RPMI7951 (cell line): ENCODE measurements at regions not wholly inside any gene's neighbourhood (a gene's known extent, or its start where the extent isn't known, plus 50 kb on each side); places are given as distances from the start of the nearest gene placed in this dataset.

Source experiments
- DNase-seq: peaks from one replicate; pipeline ENCODE4 v3.0.0-alpha.2; 2012; ENCODE audit warnings: low read depth

DNA sequence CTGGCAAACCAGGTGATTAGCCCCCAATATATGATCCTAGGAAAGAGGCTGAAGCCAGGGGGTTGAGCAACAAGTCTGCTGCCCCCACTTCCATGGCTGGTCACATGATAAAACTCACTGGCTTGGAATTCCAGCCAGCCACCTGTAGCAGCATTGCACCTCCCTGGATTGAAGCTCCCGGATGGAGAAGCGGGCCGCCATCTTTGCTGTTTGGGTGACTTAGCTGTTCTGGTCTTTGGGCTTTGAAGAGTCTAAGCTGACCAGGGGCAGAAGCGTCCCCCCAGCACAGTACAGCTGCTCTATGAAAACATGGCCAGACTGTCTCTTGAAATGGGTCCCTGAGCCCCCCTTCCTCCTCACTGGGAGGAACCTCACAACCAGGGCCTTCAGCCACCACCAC is 610.2 kb downstream of the ANXA1 start:
- no peak for DNase-seq

DNA sequence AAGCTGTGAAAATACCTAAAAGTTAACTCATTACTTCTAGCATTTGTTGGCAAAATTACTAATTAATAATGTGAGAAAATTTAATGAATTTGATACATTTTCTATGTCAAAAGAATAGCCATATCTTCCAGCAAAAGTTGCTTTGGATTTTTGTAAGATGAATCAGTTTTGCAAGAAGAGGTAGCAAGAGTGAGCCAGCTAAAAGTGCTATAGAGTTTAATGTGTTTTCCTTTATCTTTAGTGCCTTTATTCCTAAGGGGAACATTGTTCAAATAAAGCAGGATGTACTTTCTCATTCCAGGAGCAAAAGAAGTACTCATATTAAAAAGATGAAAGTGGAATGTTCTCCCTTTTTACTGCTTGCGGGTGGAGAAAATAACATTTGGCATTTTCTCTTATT is 622.2 kb downstream of the ANXA1 start:
- no peak for DNase-seq

GRCh38 chr9:73775757-73776156 is 624.1 kb downstream of the ANXA1 start:
- DNase-seq, result no peak

DNA sequence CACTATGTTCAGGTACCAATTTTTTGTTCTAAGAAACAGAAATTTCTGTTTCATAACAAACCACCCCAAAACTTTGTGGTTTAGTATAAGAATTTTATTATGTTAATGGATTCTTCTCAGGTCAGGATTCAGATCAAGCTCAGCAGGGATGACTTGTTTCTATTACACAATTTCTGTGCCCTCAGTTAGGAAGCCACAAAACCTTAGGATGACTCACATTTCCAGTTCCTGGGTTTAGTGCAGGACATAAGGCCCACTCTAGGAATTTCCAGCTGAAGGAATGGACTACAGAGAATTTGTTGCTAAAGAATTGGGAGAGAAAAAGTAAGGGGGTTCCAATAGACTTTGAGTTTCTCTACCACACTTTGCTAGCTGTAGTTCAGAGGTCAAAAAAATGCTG is 629.3 kb downstream of the ANXA1 start:
- peak; percentile 74 for DNase-seq

DNA sequence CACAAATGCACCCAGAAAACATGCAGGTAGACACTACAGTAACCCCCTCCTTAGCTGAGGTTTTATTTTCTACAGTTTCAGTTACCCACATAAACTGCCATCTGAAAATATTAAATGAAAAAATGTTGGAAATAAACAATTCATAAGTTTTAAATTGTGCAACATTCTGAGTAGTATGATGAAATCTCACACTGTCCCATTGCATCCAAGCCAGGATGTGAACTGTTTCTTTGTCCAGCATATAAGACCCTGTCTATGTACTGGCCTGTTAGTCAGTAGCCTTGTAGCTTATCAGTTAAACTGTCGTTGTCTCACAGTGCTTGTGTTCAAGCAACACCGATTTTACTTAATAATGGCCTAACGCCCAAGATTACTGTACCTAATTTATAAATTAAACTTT is 630.5 kb downstream of the ANXA1 start:
- no peak for DNase-seq

GRCh38 chr9:73799446-73799845 is 647.8 kb downstream of the ANXA1 start:
- no peak for DNase-seq

DNA sequence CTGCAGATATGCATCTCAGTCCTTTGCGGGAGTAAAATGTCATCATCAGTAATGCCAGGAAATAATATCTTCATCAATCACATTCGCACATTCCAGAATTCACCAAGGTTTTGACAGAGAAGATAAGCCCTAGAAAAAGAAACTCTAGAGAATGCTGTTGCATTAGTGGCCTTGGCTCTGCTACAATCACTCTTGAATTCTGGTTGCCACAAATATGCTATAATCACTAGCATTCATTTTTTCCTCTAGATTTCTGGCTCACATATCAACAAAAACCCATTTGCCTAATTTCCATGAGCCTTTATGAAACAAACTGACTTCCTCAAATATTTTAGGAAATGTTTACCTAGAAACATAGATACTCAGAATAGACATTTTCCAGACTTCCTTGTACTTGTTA is 653.4 kb downstream of the ANXA1 start:
- no peak for DNase-seq

- DNase-seq, result no peak
Measured at GRCh38 chr9:73805853-73806458, 654.3 kb downstream of the ANXA1 start.

- DNase-seq, result no peak
Measured at GRCh38 chr9:73806876-73807275, 655.2 kb downstream of the ANXA1 start.

DNA sequence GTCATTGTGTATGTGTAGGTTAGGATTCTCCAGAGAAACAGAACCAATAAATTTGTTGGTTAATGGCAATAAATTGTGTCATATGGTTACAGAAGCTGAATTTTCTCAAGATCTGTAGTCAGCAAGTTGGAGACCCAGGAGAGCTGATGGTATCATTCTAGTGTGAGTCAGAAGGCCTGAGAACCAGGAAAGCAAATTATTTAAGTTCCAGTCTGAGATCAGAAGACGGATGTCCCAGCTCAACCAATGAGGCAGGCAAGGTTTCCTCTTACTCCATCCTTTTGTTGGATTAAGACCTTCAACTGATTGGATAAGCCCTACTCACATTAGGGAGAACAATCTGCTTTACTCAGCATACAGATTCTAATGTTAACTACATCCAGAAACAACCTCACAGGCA is 656.3 kb downstream of the ANXA1 start:
- DNase-seq, result no peak

- DNase-seq, result no peak
Measured at GRCh38 chr9:73810585-73811215, 659.0 kb downstream of the ANXA1 start.

- DNase-seq, result no peak
Measured at GRCh38 chr9:73813546-73813945, 661.9 kb downstream of the ANXA1 start.

DNA sequence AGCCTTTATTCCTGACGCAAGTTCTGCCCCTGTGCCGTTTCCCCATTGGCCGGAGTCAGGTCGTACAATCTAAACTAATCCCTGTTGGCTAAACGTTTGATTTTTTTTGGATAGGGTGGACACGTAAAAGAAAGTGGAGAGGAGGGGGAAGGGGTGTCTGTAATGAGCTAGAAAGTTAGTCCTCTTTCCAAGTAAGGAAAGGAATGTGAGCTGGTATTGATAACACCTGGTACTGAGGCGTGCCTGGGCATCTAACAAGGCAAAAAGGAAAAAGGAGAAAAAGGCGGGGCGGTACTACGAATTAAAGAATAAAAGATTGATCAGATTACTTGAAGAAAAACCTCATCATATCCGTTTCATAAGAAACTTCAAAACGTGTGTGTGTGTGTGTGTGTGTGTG is 665.2 kb downstream of the ANXA1 start:
- DNase-seq, result no peak

DNA sequence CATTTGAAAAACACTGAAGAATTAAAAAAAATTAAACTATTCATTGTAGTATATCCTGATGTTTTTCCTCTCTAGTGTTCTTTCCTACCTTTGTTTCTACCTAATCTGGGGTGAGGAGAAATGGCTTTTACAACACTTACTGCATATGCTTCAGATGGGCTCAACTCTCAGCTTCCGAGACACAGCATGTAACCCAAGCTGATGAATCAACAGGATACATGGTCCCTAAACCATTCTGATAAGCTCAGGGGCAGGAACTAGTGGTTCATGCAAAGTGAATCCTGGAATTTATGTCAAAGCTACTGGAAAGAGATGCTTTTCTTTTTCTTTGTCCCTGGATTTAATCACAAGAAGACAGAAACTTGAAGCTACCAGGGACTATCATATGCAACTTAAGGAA is 672.5 kb upstream of the RORB start:
- DNase-seq, result no peak

DNA sequence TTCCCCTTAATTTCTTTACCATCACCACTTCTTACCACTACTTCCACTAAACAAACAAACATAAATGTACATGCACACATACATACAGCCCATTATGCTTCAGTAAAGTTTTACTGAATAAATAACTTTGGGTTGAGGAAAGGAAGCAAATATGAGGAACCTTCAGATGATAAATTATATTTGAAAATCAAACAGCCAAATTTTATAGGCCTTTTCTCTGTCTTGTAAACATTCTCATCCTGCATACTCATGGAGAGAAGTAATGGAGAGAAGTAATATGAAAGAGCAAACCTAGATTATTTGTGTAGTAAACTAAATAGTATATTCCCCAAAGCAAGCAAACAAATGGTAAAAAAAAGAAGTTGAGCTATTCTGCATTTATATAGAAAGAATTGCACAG is 658.3 kb upstream of the RORB start:
- DNase-seq, result no peak

GRCh38 chr9:73839471-73839870 is 657.7 kb upstream of the RORB start:
- no peak for DNase-seq

DNA sequence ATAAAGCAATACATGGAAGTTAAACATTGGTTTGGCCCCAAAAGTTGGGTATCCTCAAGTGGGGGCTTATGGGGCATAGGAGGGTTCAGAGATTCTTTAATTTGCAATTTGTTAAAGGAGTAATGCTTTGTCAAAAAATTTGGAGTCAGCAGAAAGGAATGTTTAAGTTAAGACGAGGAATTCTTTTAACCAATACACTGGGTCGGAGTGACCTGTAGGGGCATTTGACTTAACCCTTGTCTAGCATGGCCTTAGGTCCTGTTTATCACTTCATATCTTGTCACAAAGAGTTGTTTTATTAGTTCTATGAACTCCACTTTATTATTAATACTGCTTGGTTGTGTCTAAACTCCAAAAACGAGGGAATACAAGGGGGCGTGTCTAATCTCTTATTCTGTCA is 656.1 kb upstream of the RORB start:
- DNase-seq, result no peak

- DNase-seq, result no peak
Measured at GRCh38 chr9:73844135-73844534, 653.0 kb upstream of the RORB start.

- DNase-seq, result no peak
Measured at GRCh38 chr9:73845539-73845938, 651.6 kb upstream of the RORB start.

GRCh38 chr9:73845954-73846690 is 651.0 kb upstream of the RORB start:
- DNase-seq, result no peak

DNA sequence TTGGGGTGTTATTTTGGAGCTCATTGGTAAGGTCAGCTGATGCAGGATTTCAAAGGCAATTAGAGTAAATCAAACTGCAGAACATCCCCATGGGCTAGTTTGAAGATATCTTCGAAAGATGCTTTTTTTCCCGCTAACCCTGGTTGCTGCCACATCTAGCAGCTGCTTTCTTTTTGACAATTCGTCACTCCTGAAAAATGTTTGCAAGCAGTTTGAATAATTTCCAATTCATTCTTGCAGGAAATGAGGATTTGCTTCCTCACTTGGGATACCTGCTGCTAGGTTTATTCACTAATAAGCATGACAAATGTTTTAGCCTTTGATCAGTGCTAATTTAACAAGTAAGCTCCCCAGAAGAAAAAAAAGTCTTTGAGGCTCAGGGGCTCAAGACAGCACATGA is 649.6 kb upstream of the RORB start:
- no peak for DNase-seq

- DNase-seq, result no peak
Measured at GRCh38 chr9:73853549-73853948, 643.6 kb upstream of the RORB start.

- DNase-seq, result no peak
Measured at GRCh38 chr9:73855206-73855605, 641.9 kb upstream of the RORB start.
